Hypothalamus (tissue), 51 donors: ENCODE measurements at regions not wholly inside any gene's neighbourhood (a gene's known extent, or its start where the extent isn't known, plus 50 kb on each side); places are given as distances from the start of the nearest gene placed in this dataset.
"Not testable (repeated sequence)": the region's sequence is repeated elsewhere in the genome, so short reads cannot be mapped to it uniquely, and the experiment has no call there.

ENCODE experiments used
- DNase-seq, 51 donors: peaks; one replicate each; lab custom pipeline; 2025; lab: John Stamatoyannopoulos, UW

GRCh38 chr15:77865106-77865610 lies 212.4 kb downstream of the TBC1D2B start:
- DNase-seq, result no peak

GRCh38 chr15:77864211-77865105 lies 213.1 kb downstream of the TBC1D2B start:
- DNase-seq, result no peak

- DNase-seq, result no peak
Observed at GRCh38 chr15:77863491-77864105, 213.9 kb downstream of the TBC1D2B start.

GRCh38 chr15:77862651-77863104 lies 214.8 kb downstream of the TBC1D2B start:
- no peak for DNase-seq

GRCh38 chr15:77861997-77862635 lies 215.4 kb downstream of the TBC1D2B start:
- not testable (repeated sequence) for DNase-seq

- DNase-seq, result no peak
Observed at GRCh38 chr15:77860071-77860691, 217.3 kb downstream of the TBC1D2B start.

- no peak for DNase-seq
Observed at GRCh38 chr15:77859491-77860060, 217.9 kb downstream of the TBC1D2B start.

GRCh38 chr15:77858792-77859490 lies 218.6 kb downstream of the TBC1D2B start:
- DNase-seq, result no peak

GRCh38 chr15:77857419-77857818 lies 220.1 kb downstream of the TBC1D2B start:
- DNase-seq, result no peak

GRCh38 chr15:77856705-77857346 lies 220.7 kb downstream of the TBC1D2B start:
- no peak for DNase-seq

- no peak for DNase-seq
Observed at GRCh38 chr15:77855871-77856270, 221.6 kb downstream of the TBC1D2B start.

- DNase-seq, result no peak
Observed at GRCh38 chr15:77854980-77855379, 222.3 kb upstream of the LINGO1 start.

GRCh38 chr15:77853910-77854309 lies 221.2 kb upstream of the LINGO1 start:
- DNase-seq, result no peak

- DNase-seq, result no peak
Observed at GRCh38 chr15:77853008-77853328, 220.3 kb upstream of the LINGO1 start.

- no peak for DNase-seq
Observed at GRCh38 chr15:77852241-77853007, 219.7 kb upstream of the LINGO1 start.

GRCh38 chr15:77851691-77852090 lies 219.0 kb upstream of the LINGO1 start:
- peak in 24 of 51 donors; percentile 4 to 68 (median 35) for DNase-seq

GRCh38 chr15:77851086-77851485 lies 218.4 kb upstream of the LINGO1 start:
- no peak for DNase-seq

GRCh38 chr15:77846986-77847385 lies 214.3 kb upstream of the LINGO1 start:
- no peak for DNase-seq

- no peak for DNase-seq
Observed at GRCh38 chr15:77846360-77846759, 213.6 kb upstream of the LINGO1 start.
